GM18867 (cell line): ENCODE measurements at regions not wholly inside any gene's neighbourhood (a gene's known extent, or its start where the extent isn't known, plus 50 kb on each side); places are given as distances from the start of the nearest gene placed in this dataset.
"Not testable (repeated sequence)": the region's sequence is repeated elsewhere in the genome, so short reads cannot be mapped to it uniquely, and the experiment has no call there.

Experiments
- ATAC-seq: cut with Tn5 transposase; IDR thresholded peaks from one replicate; pipeline ENCODE4 v1.9.1; 2021; ENCODE audit warnings: mild to moderate bottlenecking, moderate library complexity; ENCODE audit not compliant: unreplicated experiment

DNA sequence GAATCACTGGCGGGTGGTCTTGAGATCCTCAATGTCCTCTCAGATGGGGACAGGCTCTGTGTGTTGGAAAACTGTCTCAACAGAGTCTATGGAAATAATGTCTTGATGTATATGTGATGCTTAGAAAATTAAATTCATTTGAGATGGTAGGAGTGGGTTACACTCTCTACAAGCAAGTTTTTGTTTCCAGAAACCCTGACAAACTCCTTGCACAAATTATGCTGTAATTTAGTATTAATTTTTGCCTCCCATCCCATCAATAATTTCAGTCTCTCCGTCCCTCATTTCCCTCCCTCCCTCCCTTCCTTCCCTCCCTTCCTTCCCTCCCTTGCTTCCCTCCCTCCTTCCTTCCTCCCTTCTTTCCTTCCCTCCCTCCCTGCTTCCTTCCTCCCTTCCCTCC, 488.0 kb upstream of the C16orf82 start:
- no peak for ATAC-seq

- no peak for ATAC-seq
Measured at GRCh38 chr16:26583803-26584202, 482.9 kb upstream of the C16orf82 start.

GRCh38 chr16:26593700-26594099, 473.0 kb upstream of the C16orf82 start:
- no peak for ATAC-seq

DNA sequence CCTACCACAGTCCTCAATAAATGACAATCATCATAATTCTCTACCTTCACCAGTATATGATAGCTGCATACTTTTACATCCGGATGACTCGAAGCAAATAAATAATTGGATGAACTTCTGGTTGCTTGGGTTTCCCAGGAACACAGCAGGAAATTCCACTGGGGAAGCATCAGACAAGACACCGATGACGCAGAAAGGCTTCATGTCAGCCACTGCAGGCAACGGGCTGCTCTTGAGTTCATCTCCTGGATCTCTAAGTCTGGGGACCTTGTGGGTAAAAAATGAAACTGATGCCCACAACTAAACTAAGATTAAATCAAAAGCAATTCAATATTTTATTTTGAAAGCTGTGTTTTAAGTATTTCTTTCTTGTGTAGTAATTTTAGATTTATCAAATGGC, 472.1 kb upstream of the C16orf82 start:
- no peak for ATAC-seq

- ATAC-seq = no peak
Measured at GRCh38 chr16:26595199-26595598, 471.5 kb upstream of the C16orf82 start.

- ATAC-seq = not testable (repeated sequence)
Measured at GRCh38 chr16:26596033-26596432, 470.7 kb upstream of the C16orf82 start.

DNA sequence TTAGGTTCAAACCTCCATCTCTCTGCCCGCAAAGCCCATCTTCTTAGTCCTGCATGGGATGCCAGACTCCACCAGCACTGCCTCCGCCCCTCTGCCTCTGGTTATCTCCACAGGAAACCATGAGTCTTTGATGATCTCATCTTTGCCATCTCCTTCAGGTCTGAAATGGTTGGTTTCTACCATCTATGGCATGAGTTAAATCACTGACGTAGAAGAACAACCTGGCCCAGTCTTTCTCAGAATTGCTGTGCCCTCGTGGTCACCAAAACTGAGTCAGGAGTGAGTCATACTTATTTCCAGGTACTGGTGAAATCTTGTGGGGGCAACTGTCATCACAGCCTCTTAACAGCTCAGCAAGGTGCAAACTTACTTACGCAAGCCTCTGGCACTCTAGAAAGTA, 468.7 kb upstream of the C16orf82 start:
- ATAC-seq = no peak

- ATAC-seq = no peak
Measured at GRCh38 chr16:26598998-26599784, 467.5 kb upstream of the C16orf82 start.

- ATAC-seq = no peak
Measured at GRCh38 chr16:26599785-26600104, 467.0 kb upstream of the C16orf82 start.

DNA sequence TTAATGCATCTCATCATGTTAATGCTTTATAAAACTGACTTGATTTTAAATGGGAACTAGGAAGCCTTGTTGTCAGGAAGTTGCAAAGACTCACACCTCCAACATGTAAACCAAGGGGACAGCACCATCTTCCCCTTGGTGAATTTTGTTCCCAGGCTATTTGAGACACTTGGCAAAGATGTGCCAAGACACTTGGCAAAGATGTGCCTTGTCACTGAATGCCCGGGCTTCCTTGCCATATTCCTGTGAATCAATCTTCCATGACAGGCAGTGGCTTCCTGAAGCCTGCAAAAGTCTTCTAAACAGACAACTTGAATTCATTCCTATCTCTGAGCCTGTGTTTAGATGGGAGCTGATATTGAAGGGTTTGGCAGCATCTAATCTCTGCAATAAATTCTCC, 465.4 kb upstream of the C16orf82 start:
- ATAC-seq = no peak

DNA sequence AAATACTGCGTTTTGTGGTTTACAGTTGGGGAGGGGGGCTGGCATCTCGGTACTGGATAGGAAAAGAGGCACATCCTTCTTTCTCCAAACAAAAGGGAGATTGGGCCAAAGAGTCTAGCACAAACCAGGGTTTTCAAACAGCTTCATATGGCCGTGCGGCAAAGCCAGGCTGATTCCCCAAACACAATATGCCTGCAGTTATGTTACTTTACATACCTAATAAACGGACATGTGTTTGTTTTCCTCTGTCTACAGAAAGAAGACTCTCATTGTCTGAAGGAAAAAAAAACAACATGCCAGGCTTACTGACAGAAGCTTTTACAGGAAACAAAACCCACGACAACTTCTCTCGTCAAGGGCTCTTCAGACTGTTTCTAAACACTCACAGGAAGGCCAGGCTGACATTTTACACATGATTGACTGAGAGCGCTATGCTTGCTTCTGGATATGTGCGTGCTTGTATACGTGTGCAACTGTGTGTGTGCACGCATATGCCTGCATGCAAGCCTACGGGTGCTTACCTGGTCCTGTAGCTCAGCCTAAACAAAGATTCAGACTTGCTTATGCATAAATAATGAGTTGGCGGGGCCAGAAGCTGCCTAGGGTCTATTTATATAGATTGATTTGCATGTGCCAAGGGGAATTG, 461.0 kb upstream of the C16orf82 start:
- no peak for ATAC-seq

- ATAC-seq = no peak
Measured at GRCh38 chr16:26606381-26607150, 460.2 kb upstream of the C16orf82 start.

DNA sequence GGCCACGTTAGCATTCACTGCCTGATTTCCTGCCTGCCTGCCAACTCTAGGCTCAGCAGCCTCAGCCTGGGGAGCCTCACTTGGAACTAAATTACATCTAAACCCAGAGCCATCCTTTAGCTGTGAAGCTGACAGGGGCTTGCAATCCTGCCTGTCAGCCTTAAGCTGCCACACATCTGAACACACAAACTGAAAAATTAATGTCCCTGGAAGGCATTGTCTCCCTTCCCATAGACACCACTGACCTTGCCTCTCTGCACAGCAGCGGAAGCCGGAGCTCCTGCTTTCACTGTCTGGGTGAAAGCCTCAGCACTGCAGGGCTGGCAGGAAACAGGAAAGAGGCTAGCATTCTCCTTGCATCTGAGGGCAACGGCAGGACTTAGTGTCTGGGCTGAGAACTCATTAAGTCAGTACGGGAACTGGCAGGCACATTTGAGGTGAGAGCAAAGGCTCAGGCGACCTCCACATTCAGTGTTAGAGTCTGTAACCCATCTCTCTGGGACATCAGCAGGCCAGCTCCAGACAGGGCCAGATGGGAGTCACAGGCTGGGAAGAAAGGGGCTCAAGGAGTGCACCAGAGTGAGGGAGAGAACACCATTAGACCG, 452.4 kb upstream of the C16orf82 start:
- no peak for ATAC-seq

GRCh38 chr16:26623442-26623841, 443.3 kb upstream of the C16orf82 start:
- ATAC-seq = no peak

DNA sequence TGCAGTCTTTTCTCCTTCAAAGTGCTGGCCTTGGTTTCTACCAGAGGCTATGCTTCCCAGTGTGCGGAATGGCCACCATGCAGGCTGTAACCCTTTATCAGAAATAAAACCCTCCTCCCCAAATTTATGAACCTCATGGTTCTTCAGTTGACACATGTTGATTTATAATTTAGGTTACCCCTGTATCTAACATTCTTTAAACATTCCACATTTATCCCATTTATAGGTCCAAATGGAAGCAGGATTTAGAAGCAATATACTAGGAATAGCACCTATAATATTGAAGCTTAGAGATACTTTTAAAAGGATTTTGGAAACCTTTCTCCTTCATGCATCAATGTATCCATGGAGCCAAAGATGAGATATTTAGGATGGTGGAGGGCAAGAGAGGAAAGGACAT, 438.8 kb upstream of the C16orf82 start:
- no peak for ATAC-seq

DNA sequence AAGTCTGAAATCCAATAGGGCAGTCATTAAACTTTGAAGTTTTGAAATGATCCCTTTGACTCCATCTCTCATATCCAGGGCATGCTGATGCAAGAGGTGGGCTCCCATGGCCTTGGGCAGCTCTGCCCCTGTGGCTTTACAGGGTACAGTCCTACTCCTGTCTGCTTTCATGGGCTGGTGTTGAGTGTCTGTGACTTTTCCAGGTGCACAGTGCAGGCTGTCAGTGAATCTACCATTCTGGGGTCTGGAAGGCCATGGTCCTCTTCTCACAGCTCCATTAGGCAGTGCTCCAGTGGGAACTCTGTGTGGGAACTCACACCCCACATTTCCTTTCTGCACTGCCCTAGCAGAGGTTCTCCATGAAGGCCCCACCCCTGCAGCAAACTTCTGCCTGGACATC, 435.4 kb upstream of the C16orf82 start:
- not testable (repeated sequence) for ATAC-seq

DNA sequence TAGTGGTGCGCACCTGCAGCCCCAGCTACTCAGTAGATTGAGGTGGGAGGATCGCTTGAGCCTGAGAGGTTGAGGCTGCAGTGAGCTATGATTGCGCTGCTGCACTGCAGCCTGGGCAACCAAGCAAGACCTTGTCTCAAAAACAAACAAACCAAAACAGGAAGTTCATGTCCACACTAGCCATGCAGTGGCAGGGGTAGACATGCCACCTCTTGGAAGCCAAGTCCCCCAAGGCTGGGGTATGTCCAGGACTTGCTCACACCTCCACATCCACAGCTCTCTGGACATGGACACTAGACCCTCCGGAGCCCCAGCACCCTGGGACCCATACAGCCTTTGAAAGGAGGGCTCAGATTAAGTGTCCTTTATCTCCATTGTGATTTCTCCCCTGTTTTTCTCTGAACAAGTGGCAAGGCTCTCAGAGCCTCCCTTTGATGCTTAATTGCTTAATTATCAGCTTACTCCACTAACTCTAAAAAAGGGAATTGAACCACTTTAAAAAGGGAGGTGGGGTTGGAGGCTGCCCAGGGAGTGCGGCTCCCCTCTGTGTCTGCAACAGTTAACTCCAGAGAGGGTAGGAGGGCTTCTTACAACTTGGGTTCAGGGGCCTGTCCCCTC, 424.6 kb upstream of the C16orf82 start:
- ATAC-seq = no peak

- ATAC-seq = no peak
Measured at GRCh38 chr16:26643519-26643918, 423.2 kb upstream of the C16orf82 start.

DNA sequence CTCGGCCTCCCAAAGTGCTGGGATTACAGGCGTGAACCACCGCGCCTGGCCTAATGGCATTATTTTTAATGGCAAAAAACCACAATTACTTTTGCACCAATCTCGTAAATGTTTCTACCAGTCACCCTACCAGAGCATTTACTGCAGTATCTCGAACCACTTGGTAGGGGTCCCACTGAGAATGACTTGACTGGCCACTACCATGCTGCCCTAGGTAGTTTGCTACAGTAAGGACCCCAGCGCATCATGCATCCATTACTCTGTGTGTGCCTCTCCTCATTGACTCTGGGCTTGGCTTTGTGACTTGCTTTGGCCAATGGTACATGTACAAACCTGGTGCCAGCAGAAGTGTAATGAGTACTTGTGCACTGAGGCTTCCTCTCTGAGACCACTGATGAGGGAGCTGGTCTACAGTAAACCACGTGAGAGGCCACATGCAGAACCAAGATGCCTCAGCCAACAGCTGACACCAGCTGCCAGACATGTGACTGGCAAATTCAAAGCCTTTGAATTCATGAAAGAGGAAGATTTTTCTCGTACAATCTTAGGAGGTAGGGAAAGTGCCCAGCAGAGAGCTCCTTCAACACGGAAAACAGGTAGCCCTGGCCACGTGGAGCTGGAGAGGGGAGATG, 421.7 kb upstream of the C16orf82 start:
- no peak for ATAC-seq

- ATAC-seq = no peak
Measured at GRCh38 chr16:26645614-26646013, 421.1 kb upstream of the C16orf82 start.

GRCh38 chr16:26647870-26648269, 418.9 kb upstream of the C16orf82 start:
- ATAC-seq = no peak
